GM19351 (cell line): ENCODE measurements at regions not wholly inside any gene's neighbourhood (a gene's known extent, or its start where the extent isn't known, plus 50 kb on each side); places are given as distances from the start of the nearest gene placed in this dataset.
"Not testable (repeated sequence)": the region's sequence is repeated elsewhere in the genome, so short reads cannot be mapped to it uniquely, and the experiment has no call there.

Experiments
- ATAC-seq: cut with Tn5 transposase; IDR thresholded peaks from one replicate; pipeline ENCODE4 v1.9.1; 2021; ENCODE audit warnings: mild to moderate bottlenecking, moderate library complexity; ENCODE audit not compliant: unreplicated experiment

GRCh38 chr14:21960636-21961035 is 287.0 kb upstream of the OR4E1 start:
- no peak for ATAC-seq

- ATAC-seq, result no peak
Observed at GRCh38 chr14:21941885-21942284, 268.3 kb upstream of the OR4E1 start.

DNA sequence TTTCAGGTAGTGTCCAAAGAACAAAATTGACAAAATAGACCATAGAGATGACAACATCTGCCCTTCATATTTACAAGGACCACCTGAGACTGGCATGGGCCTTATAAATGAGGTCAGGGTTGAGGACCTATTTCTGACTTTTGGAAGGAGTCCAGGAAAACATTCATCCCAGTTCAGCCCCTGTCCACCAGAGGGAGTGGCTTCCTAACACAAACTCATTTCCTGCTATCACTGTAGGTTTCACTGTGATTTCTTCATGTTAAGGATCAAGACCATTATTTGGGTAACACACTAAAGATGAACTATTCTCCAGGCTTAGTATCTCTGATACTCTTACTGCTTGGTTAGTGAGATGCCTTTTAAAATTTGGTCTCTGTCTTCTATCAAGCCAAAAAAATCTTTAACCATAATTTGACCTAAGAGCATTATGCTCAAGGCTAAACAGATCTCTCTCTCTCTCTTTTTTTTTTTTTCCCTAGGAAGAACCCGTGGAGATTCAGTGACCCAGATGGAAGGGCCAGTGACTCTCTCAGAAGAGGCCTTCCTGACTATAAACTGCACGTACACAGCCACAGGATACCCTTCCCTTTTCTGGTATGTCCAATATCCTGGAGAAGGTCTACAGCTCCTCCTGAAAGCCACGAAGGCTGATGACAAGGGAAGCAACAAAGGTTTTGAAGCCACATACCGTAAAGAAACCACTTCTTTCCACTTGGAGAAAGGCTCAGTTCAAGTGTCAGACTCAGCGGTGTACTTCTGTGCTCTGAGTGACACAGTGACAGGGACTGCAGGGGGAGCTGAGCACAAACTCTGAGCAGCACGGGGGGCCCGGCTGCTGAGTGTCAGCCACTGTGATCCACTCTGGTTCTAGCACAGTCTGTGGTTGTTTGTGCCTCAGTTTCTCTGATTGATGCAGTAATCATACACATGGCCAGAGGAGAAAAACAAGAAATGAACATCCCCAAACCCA is 267.6 kb upstream of the OR4E1 start:
- ATAC-seq, result no peak

GRCh38 chr14:21939836-21940235 is 266.2 kb upstream of the OR4E1 start:
- ATAC-seq, result no peak

DNA sequence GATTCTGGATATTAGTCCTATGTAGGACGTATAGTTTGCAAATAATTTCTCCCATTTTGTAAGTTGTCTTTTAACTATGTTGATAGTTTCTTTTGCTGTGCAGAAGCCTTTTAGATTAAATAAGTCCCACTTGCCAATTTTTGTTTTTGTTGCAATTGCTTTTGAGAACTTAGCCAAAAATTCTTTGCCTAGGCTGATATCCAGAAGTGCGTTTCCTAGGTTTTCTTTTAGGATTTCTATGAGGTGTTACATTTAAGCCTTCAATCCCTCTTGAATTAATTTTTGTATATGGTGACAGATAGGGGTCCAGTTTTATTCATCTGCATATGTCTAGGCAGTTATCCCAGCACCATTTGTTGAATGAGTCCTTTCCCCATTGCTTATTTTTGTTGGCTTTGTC is 264.4 kb upstream of the OR4E1 start:
- ATAC-seq, result no peak

- no peak for ATAC-seq
Observed at GRCh38 chr14:21933681-21934080, 260.1 kb upstream of the OR4E1 start.

DNA sequence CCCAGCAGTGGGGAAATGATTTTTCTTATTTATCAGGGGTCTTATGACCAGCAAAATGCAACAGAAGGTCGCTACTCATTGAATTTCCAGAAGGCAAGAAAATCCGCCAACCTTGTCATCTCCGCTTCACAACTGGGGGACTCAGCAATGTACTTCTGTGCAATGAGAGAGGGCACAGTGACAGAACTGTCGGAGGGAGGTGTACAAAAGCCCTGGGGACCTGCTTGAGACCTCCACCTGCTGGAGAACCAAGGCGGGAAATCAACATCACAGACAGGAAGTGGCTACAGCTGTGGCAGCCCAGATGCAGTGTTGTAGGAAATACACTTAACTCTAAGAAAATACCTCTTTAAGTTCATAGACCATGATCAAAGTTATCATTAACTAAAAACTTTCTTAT is 250.9 kb upstream of the OR4E1 start:
- ATAC-seq, result peak; percentile 92

DNA sequence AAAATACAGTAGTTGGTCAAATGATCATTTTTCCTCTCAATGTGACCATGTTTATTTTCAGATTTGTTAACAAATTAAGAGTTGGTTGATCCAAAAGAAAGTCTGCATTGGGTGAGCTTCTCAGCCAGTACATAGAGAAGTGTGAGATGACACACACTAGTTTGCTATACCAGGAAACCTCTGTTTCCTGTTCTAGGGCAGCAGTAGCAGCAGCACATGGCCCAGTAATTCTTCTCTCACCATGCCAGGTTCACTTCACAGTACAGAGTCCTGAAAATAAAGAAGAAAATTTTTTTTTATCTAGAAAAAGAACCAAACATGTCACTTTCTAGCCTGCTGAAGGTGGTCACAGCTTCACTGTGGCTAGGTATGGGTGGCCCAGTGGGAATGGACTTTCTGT is 250.2 kb upstream of the OR4E1 start:
- peak; percentile 70 for ATAC-seq

DNA sequence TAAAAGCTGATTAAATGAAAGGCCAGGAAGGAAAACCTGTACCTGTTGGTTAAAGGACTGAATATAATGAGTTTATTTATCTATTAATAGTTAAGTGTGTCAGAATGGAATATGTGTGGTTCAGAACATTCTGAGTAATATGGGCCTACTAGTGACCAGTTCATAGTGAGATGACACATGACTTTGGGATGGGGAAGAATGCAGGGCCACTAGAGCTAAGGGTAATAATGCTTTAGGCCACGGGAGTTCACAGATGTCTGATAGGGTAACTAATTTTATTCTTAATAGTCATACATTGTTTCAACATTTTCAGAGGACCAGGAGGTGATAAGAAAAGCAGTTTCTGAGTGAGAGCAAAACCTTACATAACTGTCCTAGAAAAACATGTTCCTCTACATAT is 247.8 kb upstream of the OR4E1 start:
- no peak for ATAC-seq

GRCh38 chr14:21917699-21918436 is 244.2 kb upstream of the OR4E1 start:
- ATAC-seq, result peak; percentile 78

- no peak for ATAC-seq
Observed at GRCh38 chr14:21915826-21916225, 242.2 kb upstream of the OR4E1 start.

DNA sequence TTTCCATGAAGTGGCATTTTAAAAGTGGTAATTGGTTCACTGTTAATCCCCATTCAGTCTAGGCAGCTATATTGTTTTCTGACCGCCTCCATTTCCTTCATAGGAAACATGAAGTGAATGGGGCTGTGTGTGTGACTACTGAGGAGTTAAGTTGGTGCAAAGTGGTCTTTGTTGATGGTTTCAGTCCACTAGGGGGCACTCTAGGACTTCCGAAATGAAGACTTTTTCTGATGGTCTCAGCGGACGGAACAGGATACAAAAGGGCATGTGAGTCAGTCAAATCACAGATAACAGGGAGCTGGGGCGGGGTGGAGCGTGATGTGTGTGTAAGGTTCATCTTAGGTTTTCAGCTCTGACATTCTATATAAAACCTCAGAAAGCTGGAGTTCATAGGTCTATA is 240.1 kb upstream of the OR4E1 start:
- ATAC-seq, result peak; percentile 75

DNA sequence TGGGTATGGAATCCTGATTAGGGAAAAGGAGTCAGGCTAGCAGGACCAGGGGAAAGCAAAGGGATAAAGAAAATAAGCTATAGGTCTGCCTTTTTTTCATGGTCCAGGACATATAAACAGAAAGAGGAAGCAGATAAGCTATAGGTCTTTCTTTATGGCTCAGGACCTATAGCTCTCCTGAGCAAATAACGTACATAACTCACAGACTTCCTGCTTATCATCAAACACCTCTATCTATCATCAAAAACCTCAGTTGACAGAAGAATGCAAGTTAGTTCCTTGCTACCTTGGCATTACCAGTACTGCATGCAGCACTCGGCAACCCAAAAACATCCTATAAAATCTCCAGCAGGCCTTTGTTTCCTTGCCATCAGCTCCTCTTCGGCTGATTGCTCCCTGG is 238.7 kb upstream of the OR4E1 start:
- no peak for ATAC-seq

DNA sequence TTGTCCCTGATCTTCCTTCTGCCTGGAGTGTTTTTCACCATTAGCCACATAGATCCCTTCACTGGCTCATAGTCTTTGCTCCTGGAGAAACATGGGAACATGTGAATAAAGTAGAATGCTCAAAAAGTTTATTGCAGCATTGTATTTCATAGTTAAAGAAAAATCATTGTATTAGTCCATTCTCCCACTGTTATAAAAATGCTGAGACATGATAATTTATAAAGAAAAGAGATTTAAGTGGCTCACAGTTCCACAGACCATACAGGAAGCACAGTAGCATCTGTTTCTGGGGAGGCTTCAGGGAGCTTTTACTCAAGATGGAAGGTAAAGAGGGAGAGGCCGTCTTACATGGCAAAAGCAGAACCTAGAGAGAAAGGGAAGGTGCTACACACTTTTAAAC is 238.3 kb upstream of the OR4E1 start:
- ATAC-seq, result no peak

DNA sequence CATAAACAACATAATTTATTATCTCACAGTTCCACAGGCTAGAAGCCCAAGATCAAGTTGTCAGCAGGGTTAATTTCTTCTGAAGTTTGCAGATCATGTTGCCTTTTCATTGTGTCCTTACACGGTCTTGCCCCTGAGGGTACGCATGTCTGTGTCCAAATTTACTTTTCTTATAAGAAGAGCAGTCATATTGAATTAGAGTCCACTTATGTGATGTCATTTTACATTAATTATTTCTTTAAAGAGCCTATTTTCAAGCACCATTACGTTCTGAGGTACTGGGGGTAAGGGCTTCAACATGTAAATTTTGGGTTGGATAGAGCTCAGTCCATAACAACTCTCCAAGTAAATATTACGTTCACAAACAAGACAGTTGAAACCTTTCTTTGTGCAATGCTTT is 236.6 kb upstream of the OR4E1 start:
- no peak for ATAC-seq

DNA sequence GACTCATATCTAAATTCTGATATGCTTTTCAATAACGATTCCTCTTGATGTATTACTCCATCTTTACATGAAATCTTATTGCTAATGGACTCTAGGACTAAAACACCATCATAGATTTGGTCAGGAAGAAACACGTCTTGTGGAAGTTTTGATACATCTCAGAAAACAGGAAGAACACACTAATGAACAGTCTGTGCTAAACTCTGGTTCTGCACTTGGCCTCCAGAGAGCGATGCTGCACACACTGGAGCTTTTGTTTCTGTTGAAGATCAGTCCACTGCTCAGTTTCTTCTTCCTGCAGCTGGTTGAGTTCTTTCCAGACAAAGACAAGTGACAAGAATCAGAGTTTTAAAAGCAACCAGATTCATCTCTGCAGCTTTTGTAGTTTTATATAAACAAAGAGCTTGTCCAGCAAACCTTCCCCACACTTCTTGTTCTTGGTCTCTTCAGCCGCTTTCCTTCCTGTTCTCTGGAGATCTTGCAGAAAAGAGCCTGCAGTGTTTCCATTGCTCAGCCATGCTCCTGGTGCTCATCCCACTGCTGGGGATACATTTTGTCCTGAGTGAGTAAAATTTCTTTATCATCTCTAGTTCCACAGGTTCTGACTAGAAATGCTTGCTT is 229.1 kb upstream of the OR4E1 start:
- no peak for ATAC-seq

DNA sequence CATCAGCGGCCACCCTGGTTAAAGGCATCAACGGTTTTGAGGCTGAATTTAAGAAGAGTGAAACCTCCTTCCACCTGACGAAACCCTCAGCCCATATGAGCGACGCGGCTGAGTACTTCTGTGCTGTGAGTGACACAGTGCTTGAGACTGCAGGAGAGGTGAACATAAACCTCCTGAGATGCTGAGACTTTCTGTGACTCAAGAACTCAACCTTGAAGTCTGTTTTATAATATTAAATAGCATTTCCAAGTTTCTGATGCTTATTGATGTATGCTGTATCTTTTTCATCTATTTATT is 221.2 kb upstream of the OR4E1 start:
- not testable (repeated sequence) for ATAC-seq

DNA sequence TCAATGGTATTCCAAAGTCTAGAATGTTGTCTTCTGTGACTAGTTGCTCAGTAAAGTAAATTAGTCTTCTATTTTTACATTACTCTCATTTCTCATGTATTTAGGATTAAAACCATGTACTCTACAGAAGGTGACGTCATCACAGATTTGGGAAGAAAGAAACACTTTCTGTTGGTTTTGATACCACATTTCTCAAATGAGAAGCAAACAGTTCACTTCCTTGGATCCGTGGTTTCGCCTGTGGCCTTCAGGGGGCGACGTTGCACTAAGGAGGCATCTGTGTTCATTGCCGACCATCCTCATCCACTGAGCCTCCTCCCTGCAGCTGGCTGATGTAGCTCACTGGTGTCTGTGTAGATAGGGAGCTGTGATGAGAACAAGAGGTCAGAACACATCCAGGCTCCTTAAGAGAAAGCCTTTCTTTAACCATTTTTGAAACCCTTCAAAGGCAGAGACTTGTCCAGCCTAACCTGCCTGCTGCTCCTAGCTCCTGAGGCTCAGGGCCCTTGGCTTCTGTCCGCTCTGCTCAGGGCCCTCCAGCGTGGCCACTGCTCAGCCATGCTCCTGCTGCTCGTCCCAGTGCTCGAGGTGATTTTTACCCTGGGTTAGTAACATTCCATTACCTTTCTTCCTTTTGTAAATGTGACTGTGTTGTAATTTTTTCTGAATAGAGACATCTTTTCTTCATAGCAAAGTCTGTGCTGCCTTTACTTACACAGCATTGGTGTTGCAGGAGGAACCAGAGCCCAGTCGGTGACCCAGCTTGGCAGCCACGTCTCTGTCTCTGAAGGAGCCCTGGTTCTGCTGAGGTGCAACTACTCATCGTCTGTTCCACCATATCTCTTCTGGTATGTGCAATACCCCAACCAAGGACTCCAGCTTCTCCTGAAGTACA is 220.6 kb upstream of the OR4E1 start:
- peak; percentile 50 for ATAC-seq

- ATAC-seq, result no peak
Observed at GRCh38 chr14:21891921-21892320, 218.3 kb upstream of the OR4E1 start.

GRCh38 chr14:21884995-21885394 is 211.4 kb upstream of the OR4E1 start:
- ATAC-seq, result no peak

DNA sequence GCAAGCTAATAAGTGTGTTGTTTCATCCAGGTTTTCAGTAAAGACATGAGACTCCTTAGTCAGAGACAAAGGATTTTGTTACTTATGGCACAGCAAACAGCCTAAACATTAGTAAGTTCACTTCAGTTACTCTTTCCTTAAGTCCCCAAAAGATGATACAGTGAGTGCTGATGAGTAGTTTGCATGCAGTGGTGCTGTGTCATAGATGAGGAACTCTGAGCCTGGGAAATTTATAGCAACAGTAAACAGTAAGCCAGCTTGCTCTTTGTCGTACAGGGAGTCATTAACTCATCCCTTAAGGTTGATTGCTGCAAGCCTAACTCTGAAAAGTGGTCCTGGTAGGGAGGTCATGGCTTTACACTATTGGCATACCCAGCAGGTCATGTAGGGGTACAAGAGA is 208.6 kb upstream of the OR4E1 start:
- no peak for ATAC-seq
